ENCODE measurements at regions not wholly inside any gene's neighbourhood (a gene's known extent, or its start where the extent isn't known, plus 50 kb on each side); places are given as distances from the start of the nearest gene placed in this dataset.

DNA sequence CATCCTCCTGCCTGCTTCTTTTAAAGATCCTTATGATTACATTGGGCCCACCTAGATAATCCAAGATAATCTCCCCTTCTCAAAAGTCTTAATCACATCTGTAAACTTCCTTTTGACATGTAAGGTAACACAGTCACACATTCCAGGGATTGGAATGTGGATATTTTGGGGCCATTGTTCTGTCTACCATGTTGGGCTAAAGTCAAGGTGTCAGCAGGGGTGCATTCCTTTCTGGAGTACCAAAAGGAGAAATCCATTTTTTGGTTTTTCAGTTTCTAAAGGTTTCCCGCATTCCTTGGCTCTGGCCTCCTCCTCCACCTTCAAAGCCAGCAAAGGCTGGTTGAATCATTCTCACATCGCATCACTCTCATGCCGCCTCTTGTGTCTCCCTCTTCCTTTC, 197.6 kb upstream of the NFE2L3 start:
- no peak for TF ChIP-seq ZNF274 (IDR thresholded peaks at IDR 0.05; ENCODE audit: low read depth, low read length)
- no peak for TF ChIP-seq YY1 (IDR thresholded peaks at IDR 0.05; ENCODE audit: insufficient read depth, insufficient read length)

Measured in NT2/D1 (cell line).